Brain microvascular endothelial cell (primary cell): ENCODE measurements at regions not wholly inside any gene's neighbourhood (a gene's known extent, or its start where the extent isn't known, plus 50 kb on each side); places are given as distances from the start of the nearest gene placed in this dataset.

Experiments used
- DNase-seq: peaks from one replicate; pipeline ENCODE4 v3.0.0-alpha.2; 2020
- H3K27ac ChIP-seq: fragments of 250-450 bp; sonication (Bioruptor Pico); 2 replicates; pipeline ENCODE4 v1.5.1; 2020; ENCODE audit warnings: mild to moderate bottlenecking, moderate library complexity
- H3K27me3 ChIP-seq: fragments of 250-450 bp; sonication (Bioruptor Pico); replicated peaks from 2 replicates; pipeline ENCODE4 v1.5.1; 2020; ENCODE audit warnings: mild to moderate bottlenecking
- H3K36me3 ChIP-seq: fragments of 250-450 bp; sonication (Bioruptor Pico); replicated peaks from 2 replicates; pipeline ENCODE4 v1.5.1; 2020; ENCODE audit warnings: mild to moderate bottlenecking
- H3K4me3 ChIP-seq: 2 replicates; pipeline ENCODE4 v1.5.1; 2011; ENCODE audit warnings: low read depth, mild to moderate bottlenecking, control low read depth, low read length, moderate library complexity
- CTCF ChIP-seq: IDR thresholded peaks from 2 replicates; pipeline ENCODE4 v1.5.1; 2011; ENCODE audit warnings: low read depth, mild to moderate bottlenecking, moderate library complexity, low read length, control low read depth, inconsistent platforms; ENCODE audit errors: missing control alignments
- in situ Hi-C: cut with HindIII; loops from 2 replicates; pipeline ENCODE4 v1.10.0; 2017; ENCODE audit warnings: low sequenced_read_pairs, low pct_ligation_motif_present

GRCh38 chr11:94705891-94706615 is 62.1 kb upstream of the AMOTL1 start:
- H3K27ac ChIP-seq, result no peak overlapping the region
- in situ Hi-C loops, result no loop called here
- no peaks in the 10 kb centered on the region for H3K27me3 ChIP-seq
- TF ChIP-seq CTCF, result no peak
- no peak for DNase-seq
- H3K4me3 ChIP-seq, result no peak overlapping the region
- H3K36me3 ChIP-seq, result no peaks in the 10 kb centered on the region

- H3K27me3 ChIP-seq, result no peaks in the 10 kb centered on the region
- DNase-seq, result no peak
- in situ Hi-C loops, result no loop called here
- no peak for TF ChIP-seq CTCF
- no peak overlapping the region for H3K4me3 ChIP-seq
- no peaks in the 10 kb centered on the region for H3K36me3 ChIP-seq
- no peak overlapping the region for H3K27ac ChIP-seq
These were observed 60.0 kb upstream of the AMOTL1 start for GRCh38 chr11:94708176-94708575.

- no peak for TF ChIP-seq CTCF
- in situ Hi-C loops, result no loop called here
- DNase-seq, result no peak
- Histone ChIP-seq H3K27me3 (no peaks in the 10 kb centered on the region), H3K27ac (no peak overlapping the region), H3K36me3 (no peaks in the 10 kb centered on the region), H3K4me3 (no peak overlapping the region)
These were observed 59.5 kb upstream of the AMOTL1 start for GRCh38 chr11:94708642-94709041.

GRCh38 chr11:94715225-94715624 is 52.9 kb upstream of the AMOTL1 start:
- DNase-seq, result no peak
- no peak for TF ChIP-seq CTCF
- in situ Hi-C loops, result no loop called here
- no peaks in the 10 kb centered on the region for H3K36me3 ChIP-seq
- no peaks in the 10 kb centered on the region for H3K27me3 ChIP-seq
- no peak overlapping the region for H3K4me3 ChIP-seq
- H3K27ac ChIP-seq, result no peak overlapping the region

- DNase-seq, result no peak
These were observed 50.5 kb upstream of the AMOTL1 start for GRCh38 chr11:94717667-94718066.

More at GRCh38 chr11:94717667-94718066, 50.5 kb upstream of the AMOTL1 start:
- Histone ChIP-seq H3K27me3 (no peaks in the 10 kb centered on the region), H3K4me3 (no peak overlapping the region), H3K36me3 (no peaks in the 10 kb centered on the region), H3K27ac (no peak overlapping the region)
- in situ Hi-C loops, result no loop called here
- no peak for TF ChIP-seq CTCF
